ENCODE measurements at regions not wholly inside any gene's neighbourhood (a gene's known extent, or its start where the extent isn't known, plus 50 kb on each side); places are given as distances from the start of the nearest gene placed in this dataset.

DNA sequence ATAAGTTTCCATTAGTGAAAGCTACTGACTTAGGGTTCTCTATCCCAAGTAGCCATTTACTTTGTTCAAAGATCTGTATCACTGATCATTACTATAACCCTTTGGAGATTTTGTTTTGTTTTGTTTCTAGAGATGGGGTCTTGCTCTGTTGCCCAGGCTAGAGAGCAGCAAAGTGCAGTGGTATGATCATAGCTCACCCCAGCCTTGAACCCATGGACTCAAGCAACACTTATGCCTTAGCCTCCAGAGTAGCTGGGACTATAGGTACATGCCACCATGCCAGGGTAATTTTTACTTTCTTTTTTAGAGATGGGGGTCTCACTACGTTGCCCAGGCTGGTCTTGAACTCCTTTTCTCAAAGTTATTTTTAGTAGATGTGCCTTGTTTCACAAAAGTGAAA lies 154.7 kb downstream of the KCNJ2 start:
- H3K9me3 ChIP-seq (ENCODE audit: control insufficient read depth, insufficient read depth, low read length): no peaks in the 10 kb centered on the region
- no peak overlapping the region for H2BK120ac ChIP-seq (ENCODE audit: low read depth, low read length)
- no peak for ATAC-seq (ENCODE audit: low read depth)
- no peak overlapping the region for H3K4ac ChIP-seq (ENCODE audit: low read depth, low read length)
- H3K56ac ChIP-seq (ENCODE audit: extremely low read depth, insufficient read depth, low read length): no peak overlapping the region
- H2AFZ ChIP-seq (replicated peaks; ENCODE audit: low read length, poor library complexity): no peak overlapping the region
- no peaks in the 10 kb centered on the region for H4K20me1 ChIP-seq (ENCODE audit: insufficient read depth, low read length)
- no peaks in the 10 kb centered on the region for H3K36me3 ChIP-seq (ENCODE audit: control insufficient read depth, insufficient read depth, low read length)
- ChIA-PET POLR2A (ENCODE audit: unreplicated experiment) (no interaction called here), CTCF (interaction anchor here (0.5 kb wide), 1 partner anchor 136 kb away, joined by 3 read pairs; no protein-coding TSS in a partner anchor)
- no peaks in the 10 kb centered on the region for H3K79me1 ChIP-seq (ENCODE audit: low read depth in 1 of 2, low read length in 2 of 2)
- no peak overlapping the region for H2BK20ac ChIP-seq (ENCODE audit: low read depth, low read length)
- H3K18ac ChIP-seq (ENCODE audit: low read depth, low read length): no peak overlapping the region
- no peaks in the 10 kb centered on the region for H3K27me3 ChIP-seq (ENCODE audit: control insufficient read depth, insufficient read depth, low read length)
- no peak overlapping the region for H3K27ac ChIP-seq (ENCODE audit: insufficient read depth, low read length)
- H3K14ac ChIP-seq (replicated peaks; ENCODE audit: low read depth, low read length): no peak overlapping the region
- H4K8ac ChIP-seq (ENCODE audit: low read depth in 2 of 2, low read length in 2 of 2): no peak overlapping the region
- H3K4me1 ChIP-seq (ENCODE audit: control insufficient read depth, insufficient read depth, low read length): no peaks in the 10 kb centered on the region; the same call in 1 of the 2 replicates
- intact Hi-C loops (cut with micrococcal nuclease): no loop called here
- no peak overlapping the region for H2AK9ac ChIP-seq (replicated peaks; ENCODE audit: low read depth, low read length, poor library complexity)
- no peak overlapping the region for H3K4me2 ChIP-seq (ENCODE audit: low read depth, low read length)
- BruUV-seq (replicated peaks): no TSS peak
- no peak overlapping the region for H3K9ac ChIP-seq (ENCODE audit: low read depth, low read length)
- H3K9me1 ChIP-seq (ENCODE audit: insufficient read depth, low read length): no peaks in the 10 kb centered on the region
- no peak overlapping the region for H3K23ac ChIP-seq (ENCODE audit: low read depth, low read length)
- no peak overlapping the region for H2BK5ac ChIP-seq (ENCODE audit: low read depth, low read length, poor library complexity, severe bottlenecking)
- DNase-seq: no peak
- H2BK15ac ChIP-seq (ENCODE audit: low read depth, low read length): no peak overlapping the region
- in situ Hi-C loops (cut with MboI; ENCODE audit: low sequenced_read_pairs): no loop called here
- H2AK5ac ChIP-seq (ENCODE audit: low read depth, low read length): no peak overlapping the region
- no peak overlapping the region for H4K5ac ChIP-seq (ENCODE audit: low read depth, low read length)
- no peak overlapping the region for H3K4me3 ChIP-seq (ENCODE audit: insufficient read depth, low read depth, low read length)
- no peak overlapping the region for H4K91ac ChIP-seq (ENCODE audit: insufficient read depth, low read depth, low read length)
- dilution Hi-C loops (cut with HindIII; ENCODE audit: low sequenced_read_pairs, unreplicated experiment): no loop called here
- TF ChIP-seq BHLHE40 (IDR thresholded peaks at IDR 0.05; ENCODE audit: low read depth, low read length): no peak
- TF ChIP-seq MAFK (IDR thresholded peaks at IDR 0.05; ENCODE audit: low read depth, low read length): no peak
- no peak for TF ChIP-seq RFX5 (IDR thresholded peaks at IDR 0.05; ENCODE audit: low read depth, low read length)
- no peak for TF ChIP-seq POLR2A (IDR thresholded peaks at IDR 0.05; ENCODE audit: low read depth, low read length)
- TF ChIP-seq, protein P1, sequence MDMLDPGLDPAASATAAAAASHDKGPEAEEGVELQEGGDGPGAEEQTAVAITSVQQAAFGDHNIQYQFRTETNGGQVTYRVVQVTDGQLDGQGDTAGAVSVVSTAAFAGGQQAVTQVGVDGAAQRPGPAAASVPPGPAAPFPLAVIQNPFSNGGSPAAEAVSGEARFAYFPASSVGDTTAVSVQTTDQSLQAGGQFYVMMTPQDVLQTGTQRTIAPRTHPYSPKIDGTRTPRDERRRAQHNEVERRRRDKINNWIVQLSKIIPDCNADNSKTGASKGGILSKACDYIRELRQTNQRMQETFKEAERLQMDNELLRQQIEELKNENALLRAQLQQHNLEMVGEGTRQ (IDR thresholded peaks at IDR 0.05; ENCODE audit: low read depth, low read length): no peak
- no peak for TF ChIP-seq FOS (IDR thresholded peaks at IDR 0.05; ENCODE audit: low read depth, low read length)
- TF ChIP-seq RCOR1 (IDR thresholded peaks at IDR 0.05; ENCODE audit: insufficient replicate concordance, low read length): no peak
- no peak for TF ChIP-seq NFE2L2 (IDR thresholded peaks at IDR 0.05; ENCODE audit: low read depth, low read length)
- TF ChIP-seq MXI1 (IDR thresholded peaks at IDR 0.05; ENCODE audit: borderline replicate concordance, low read depth, low read length): no peak
- TF ChIP-seq, protein P2, sequence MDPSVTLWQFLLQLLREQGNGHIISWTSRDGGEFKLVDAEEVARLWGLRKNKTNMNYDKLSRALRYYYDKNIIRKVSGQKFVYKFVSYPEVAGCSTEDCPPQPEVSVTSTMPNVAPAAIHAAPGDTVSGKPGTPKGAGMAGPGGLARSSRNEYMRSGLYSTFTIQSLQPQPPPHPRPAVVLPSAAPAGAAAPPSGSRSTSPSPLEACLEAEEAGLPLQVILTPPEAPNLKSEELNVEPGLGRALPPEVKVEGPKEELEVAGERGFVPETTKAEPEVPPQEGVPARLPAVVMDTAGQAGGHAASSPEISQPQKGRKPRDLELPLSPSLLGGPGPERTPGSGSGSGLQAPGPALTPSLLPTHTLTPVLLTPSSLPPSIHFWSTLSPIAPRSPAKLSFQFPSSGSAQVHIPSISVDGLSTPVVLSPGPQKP (IDR thresholded peaks at IDR 0.05; ENCODE audit: borderline replicate concordance, low read depth, low read length): no peak
- no peak for TF ChIP-seq CHD1 (IDR thresholded peaks at IDR 0.05; ENCODE audit: low read depth, low read length)
- TF ChIP-seq MAZ (IDR thresholded peaks at IDR 0.05; ENCODE audit: borderline replicate concordance, low read depth, low read length): no peak
- TF ChIP-seq, protein P3, sequence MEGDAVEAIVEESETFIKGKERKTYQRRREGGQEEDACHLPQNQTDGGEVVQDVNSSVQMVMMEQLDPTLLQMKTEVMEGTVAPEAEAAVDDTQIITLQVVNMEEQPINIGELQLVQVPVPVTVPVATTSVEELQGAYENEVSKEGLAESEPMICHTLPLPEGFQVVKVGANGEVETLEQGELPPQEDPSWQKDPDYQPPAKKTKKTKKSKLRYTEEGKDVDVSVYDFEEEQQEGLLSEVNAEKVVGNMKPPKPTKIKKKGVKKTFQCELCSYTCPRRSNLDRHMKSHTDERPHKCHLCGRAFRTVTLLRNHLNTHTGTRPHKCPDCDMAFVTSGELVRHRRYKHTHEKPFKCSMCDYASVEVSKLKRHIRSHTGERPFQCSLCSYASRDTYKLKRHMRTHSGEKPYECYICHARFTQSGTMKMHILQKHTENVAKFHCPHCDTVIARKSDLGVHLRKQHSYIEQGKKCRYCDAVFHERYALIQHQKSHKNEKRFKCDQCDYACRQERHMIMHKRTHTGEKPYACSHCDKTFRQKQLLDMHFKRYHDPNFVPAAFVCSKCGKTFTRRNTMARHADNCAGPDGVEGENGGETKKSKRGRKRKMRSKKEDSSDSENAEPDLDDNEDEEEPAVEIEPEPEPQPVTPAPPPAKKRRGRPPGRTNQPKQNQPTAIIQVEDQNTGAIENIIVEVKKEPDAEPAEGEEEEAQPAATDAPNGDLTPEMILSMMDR (conservative IDR thresholded peaks at IDR 0.05; ENCODE audit: low read depth, low read length): no peak
- TF ChIP-seq SMC3 (IDR thresholded peaks at IDR 0.05; ENCODE audit: low read depth, low read length): no peak
- TF ChIP-seq RAD21 (IDR thresholded peaks at IDR 0.05; ENCODE audit: low read length): no peak
- no peak for TF ChIP-seq CEBPB (IDR thresholded peaks at IDR 0.05; ENCODE audit: low read depth, low read length)
- no CpG with 5 or more reads among the region's 1 CpG for WGBS, 2 experiments (ENCODE audit: extremely low coverage in 2 of 2, insufficient read length in 1 of 2)

Data from IMR-90 (cell line).